K562 (cell line): ENCODE measurements at regions not wholly inside any gene's neighbourhood (a gene's known extent, or its start where the extent isn't known, plus 50 kb on each side); places are given as distances from the start of the nearest gene placed in this dataset.

Experiments
- ATAC-seq: fragments of 200-7000 bp; cut with Tn5 transposase; 3 replicates; pipeline ENCODE4 v1.9.1; 2020; ENCODE audit warnings: moderate library complexity
- BruUV-seq: library from RNA; stranded (reverse); fragments of 400-500 nt; replicated peaks from 2 replicates; lab custom pipeline; 2021; lab: Mats Ljungman, UMichigan
- CTCF ChIA-PET: fragments of 300-600 bp; formaldehyde crosslinking; extraction: SDS; loops from one replicate; lab custom pipeline; 2021; ENCODE audit warnings: low intra/inter-chr PET ratio; lab: Yijun Ruan, JAX
- POLR2A ChIA-PET: fragments of 300-600, 350-650 bp; sonication (Branson Sonifier 250); formaldehyde crosslinking; extraction: SDS; loops from one replicate; lab custom pipeline; 2021; ENCODE audit warnings: antibody characterized with exemption, inconsistent platforms; lab: Yijun Ruan, JAX
- DNase-seq, 4 experiments: peaks; one replicate each; pipeline versions ENCODE4 v3.0.0 to v3.0.0-alpha.2; 2011 to 2018; ENCODE audit warnings: low spot score in 3 of 4, mixed read lengths in 3 of 4; ENCODE audit errors: extremely low read depth in 1 of 4
- FAIRE-seq: peaks from 2 replicates; lab custom pipeline; 2011; peaks lifted over from hg19 to GRCh38; lab: Jason Lieb, UNC
- H2AFZ ChIP-seq: 2 replicates; pipeline ENCODE4 v1.6.0; 2011; ENCODE audit warnings: low read depth, low read length, control low read depth, inconsistent platforms
- H3K27ac ChIP-seq: fragments of 200-600 bp; 3 replicates; pipeline ENCODE4 v1.8.0; 2011; ENCODE audit warnings: low read depth, mild to moderate bottlenecking, control low read depth, inconsistent platforms, low read length, moderate library complexity, mixed read lengths; ENCODE audit errors: extremely low read depth
- H3K27me3 ChIP-seq, 2 experiments: fragments of 300-600 bp in 1 of 2; 2 replicates in 1 of 2; 3 replicates in 1 of 2; pipeline versions ENCODE4 v1.6.0 to v1.8.0; 2011; ENCODE audit warnings: inconsistent platforms in 2 of 2, low read length in 2 of 2, mild to moderate bottlenecking in 1 of 2, mixed read lengths in 1 of 2, moderate library complexity in 1 of 2; ENCODE audit not compliant: control insufficient read depth in 2 of 2, insufficient read depth in 2 of 2
- H3K36me3 ChIP-seq: fragments of 300-600 bp; 3 replicates; pipeline ENCODE4 v1.8.0; 2011; ENCODE audit warnings: mild to moderate bottlenecking, low read length, inconsistent platforms; ENCODE audit not compliant: control insufficient read depth, insufficient read depth
- H3K4me1 ChIP-seq, 2 experiments: fragments of 200-600 bp in 1 of 2; replicated peaks in 1 of 2; 2 replicates in 1 of 2; 3 replicates in 1 of 2; pipeline versions ENCODE4 v1.5.1 to v1.8.0; 2011; ENCODE audit warnings: inconsistent platforms in 2 of 2, low read length in 2 of 2, mild to moderate bottlenecking in 1 of 2, mixed read lengths in 1 of 2, moderate library complexity in 1 of 2; ENCODE audit not compliant: control insufficient read depth in 2 of 2, insufficient read depth in 2 of 2
- H3K4me2 ChIP-seq: 2 replicates; pipeline ENCODE4 v1.6.1; 2011; ENCODE audit warnings: low read length, control low read depth, inconsistent platforms, mixed read lengths; ENCODE audit not compliant: insufficient read depth
- H3K4me3 ChIP-seq: fragments of 200-600 bp; sonication (generic), shearing (Covaris generic); 2 replicates; pipeline ENCODE4 v1.5.1; 2016; ENCODE audit warnings: control low read depth, inconsistent platforms
- H3K79me2 ChIP-seq: fragments of 200-600 bp; 3 replicates; pipeline ENCODE4 v1.8.0; 2011; ENCODE audit warnings: low read length, inconsistent platforms; ENCODE audit not compliant: control insufficient read depth, insufficient read depth
- H3K9ac ChIP-seq, 2 experiments: 2 replicates each; pipeline versions ENCODE4 v1.6.0 to v1.6.1; 2011; ENCODE audit warnings: low read depth in 2 of 2, low read length in 2 of 2, control low read depth in 1 of 2, inconsistent platforms in 1 of 2, mild to moderate bottlenecking in 1 of 2, mixed read lengths in 1 of 2; ENCODE audit not compliant: insufficient read depth in 1 of 2
- H3K9me1 ChIP-seq: one replicate; pipeline ENCODE4 v1.6.0; 2011; ENCODE audit warnings: inconsistent platforms, mild to moderate bottlenecking, low read length, moderate library complexity; ENCODE audit not compliant: control insufficient read depth, insufficient read depth
- H3K9me3 ChIP-seq: replicated peaks from 2 replicates; pipeline ENCODE4 v1.5.1; 2011; ENCODE audit warnings: low read depth, low read length, inconsistent platforms; ENCODE audit not compliant: control insufficient read depth, insufficient read depth
- H4K20me1 ChIP-seq: replicated peaks from 2 replicates; pipeline ENCODE4 v1.6.1; 2011; ENCODE audit warnings: low read length, inconsistent platforms, mixed read lengths; ENCODE audit not compliant: control insufficient read depth, insufficient read depth
- BRF2 ChIP-seq: IDR thresholded peaks from 3 replicates; pipeline ENCODE4 v1.6.1; 2011; ENCODE audit warnings: borderline replicate concordance, mild to moderate bottlenecking; ENCODE audit not compliant: insufficient read length, insufficient read depth
- CTCF ChIP-seq, 3 experiments: IDR thresholded peaks in 2 of 3; conservative IDR thresholded peaks in 1 of 3; 2 replicates each; pipeline ENCODE4 v1.5.1; 2011 to 2012; ENCODE audit warnings: low read length in 3 of 3, mild to moderate bottlenecking in 3 of 3, control low read depth in 2 of 3, improper control_type of control experiment in 1 of 3, inconsistent platforms in 1 of 3, low read depth in 1 of 3, mixed read lengths in 1 of 3, moderate library complexity in 1 of 3; ENCODE audit not compliant: insufficient read depth in 2 of 3
- E2F3 ChIP-seq: fragments of 250-450 bp; sonication (Bioruptor Pico); IDR thresholded peaks from 2 replicates; pipeline ENCODE4 v1.4.0; 2020; ENCODE audit warnings: mild to moderate bottlenecking
- HDAC2 ChIP-seq: fragments of 450-650 bp; IDR thresholded peaks from 2 replicates; pipeline ENCODE4 v1.6.1; 2016; ENCODE audit warnings: mild to moderate bottlenecking
- HDAC3 ChIP-seq: fragments of 450-650 bp; IDR thresholded peaks from 2 replicates; pipeline ENCODE4 v1.6.1; 2018; ENCODE audit warnings: borderline replicate concordance, mild to moderate bottlenecking, moderate library complexity; ENCODE audit not compliant: partially characterized antibody
- RBFOX2 ChIP-seq: fragments of 200-400 bp; formaldehyde crosslinking; IDR thresholded peaks from 2 replicates; pipeline ENCODE4 v1.6.1; 2017; ENCODE audit warnings: low read depth, mild to moderate bottlenecking, low read length, moderate library complexity
- RBM14 ChIP-seq: fragments of 200-400 bp; formaldehyde crosslinking; IDR thresholded peaks from 2 replicates; pipeline ENCODE4 v1.6.1; 2018; ENCODE audit warnings: low read depth, mild to moderate bottlenecking, low read length, moderate library complexity, borderline replicate concordance; ENCODE audit not compliant: insufficient read depth
- RBM15 ChIP-seq: fragments of 200-400 bp; formaldehyde crosslinking; IDR thresholded peaks from 2 replicates; pipeline ENCODE4 v1.6.1; 2018; ENCODE audit warnings: mild to moderate bottlenecking, low read length, moderate library complexity; ENCODE audit not compliant: insufficient read depth
- TAF1 ChIP-seq: IDR thresholded peaks from 2 replicates; pipeline ENCODE4 v1.6.1; 2011; ENCODE audit warnings: mild to moderate bottlenecking, low read length, moderate library complexity; ENCODE audit not compliant: insufficient read depth, control insufficient read depth, severe bottlenecking; ENCODE audit errors: extremely low read depth
- TEAD4 ChIP-seq, 2 experiments: sonication (generic) in 1 of 2; formaldehyde crosslinking in 1 of 2; IDR thresholded peaks; 2 replicates each; pipeline versions ENCODE4 v1.6.1 to v1.8.0; 2012 to 2022; ENCODE audit warnings: borderline replicate concordance in 1 of 2, inconsistent platforms in 1 of 2, low read length in 1 of 2, mild to moderate bottlenecking in 1 of 2, missing genetic modification reagents in 1 of 2
- WGBS: fragments of 100-300 bp; shearing (Covaris generic); methylation state at CpG from one replicate; pipeline ENCODE4 v1.1.6; 2016; ENCODE audit warnings: low coverage, mixed read lengths; ENCODE audit not compliant: insufficient coverage; ENCODE audit errors: missing lambda C conversion rate; 5-methylcytosine and 5-hydroxymethylcytosine counted together
- in situ Hi-C: fragments of 300-500 bp; cut with MboI; formaldehyde crosslinking; loops from 4 replicates; pipeline ENCODE4 v1.15.0; 2018; ENCODE audit warnings: inconsistent platforms, mixed read lengths
- intact Hi-C: fragments of 100-400 bp; cut with micrococcal nuclease; formaldehyde crosslinking; loops from 2 replicates; pipeline ENCODE4 v1.14.2; 2022
- TF ChIP-seq, protein P1 (sequence below): fragments of 450-650 bp; IDR thresholded peaks from 2 replicates; pipeline ENCODE4 v1.6.1; 2016; ENCODE audit warnings: low read depth, mild to moderate bottlenecking, moderate library complexity
- TF ChIP-seq, protein P2 (sequence below): sonication (generic); formaldehyde crosslinking; IDR thresholded peaks from 2 replicates; pipeline ENCODE4 v1.8.0; 2022; ENCODE audit warnings: mild to moderate bottlenecking, missing genetic modification reagents

DNA sequence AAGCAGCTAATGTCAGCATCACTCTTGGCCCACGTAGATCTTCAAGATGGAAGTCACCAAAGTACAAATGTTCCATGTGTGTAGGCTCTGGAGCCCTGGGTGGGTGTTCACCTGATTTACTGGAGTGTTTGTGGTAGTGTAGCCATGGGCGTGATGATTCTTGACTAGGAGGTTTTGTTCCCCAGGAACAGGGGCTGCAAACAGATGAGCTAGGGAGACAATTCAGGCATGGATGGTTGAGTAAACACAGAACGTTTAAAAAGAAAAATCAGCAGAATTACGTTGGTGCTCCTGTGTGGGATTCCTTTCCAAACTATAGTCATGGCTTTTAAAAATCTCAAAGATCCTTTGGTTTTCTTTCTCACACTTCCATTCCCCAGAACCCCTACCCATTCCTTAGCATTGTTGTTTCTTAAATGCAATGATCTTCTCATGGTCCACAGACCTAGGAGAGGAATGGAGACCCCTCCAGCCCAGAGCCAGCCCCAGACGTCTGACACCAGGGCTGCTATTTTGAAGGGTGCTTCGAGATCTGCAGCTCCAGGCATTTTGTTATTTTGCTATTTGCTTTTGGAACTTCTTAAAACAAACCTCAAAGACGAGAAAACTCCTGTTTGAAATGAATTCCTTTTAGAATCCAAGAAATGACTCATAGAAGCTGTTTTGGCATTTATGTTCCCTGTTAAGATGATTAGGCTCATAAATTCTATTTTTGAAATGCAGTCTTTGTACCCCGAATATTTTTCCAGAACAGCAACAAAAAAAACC lies 115.1 kb downstream of the ETS2 start:
- CTCF ChIA-PET = no interaction called here
- no peak overlapping the region for H2AFZ ChIP-seq
- no peak overlapping the region for H3K9ac ChIP-seq
- no peaks in the 10 kb centered on the region for H3K9me3 ChIP-seq
- H3K4me3 ChIP-seq = no peak overlapping the region
- no peaks in the 10 kb centered on the region for H3K79me2 ChIP-seq
- POLR2A ChIA-PET = no interaction called here
- H3K27ac ChIP-seq = no peak overlapping the region
- no peaks in the 10 kb centered on the region for H3K9me1 ChIP-seq
- H4K20me1 ChIP-seq = no peaks in the 10 kb centered on the region
- DNase-seq = no peak
- H3K4me2 ChIP-seq = no peak overlapping the region
- intact Hi-C loops (loop anchor here (10.0 kb wide), 1 partner anchor 204 kb away; no protein-coding TSS in a partner anchor), in situ Hi-C loops (no loop called here)
- WGBS = 1% methylated on average over 8 of the region's 8 CpGs
- H3K36me3 ChIP-seq = no peaks in the 10 kb centered on the region
- BruUV-seq = no TSS peak
- no peak for FAIRE-seq
- no peaks in the 10 kb centered on the region for H3K4me1 ChIP-seq
- ATAC-seq = no peak
- peaks cover 18 to 25% of the 10 kb centered on the region in 2 experiments for H3K27me3 ChIP-seq
- TF ChIP-seq RBM15 = no peak
- no peak for TF ChIP-seq RBFOX2
- TF ChIP-seq, protein P1, sequence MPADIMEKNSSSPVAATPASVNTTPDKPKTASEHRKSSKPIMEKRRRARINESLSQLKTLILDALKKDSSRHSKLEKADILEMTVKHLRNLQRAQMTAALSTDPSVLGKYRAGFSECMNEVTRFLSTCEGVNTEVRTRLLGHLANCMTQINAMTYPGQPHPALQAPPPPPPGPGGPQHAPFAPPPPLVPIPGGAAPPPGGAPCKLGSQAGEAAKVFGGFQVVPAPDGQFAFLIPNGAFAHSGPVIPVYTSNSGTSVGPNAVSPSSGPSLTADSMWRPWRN = no peak
- no peak for TF ChIP-seq TAF1
- TF ChIP-seq, protein P2, sequence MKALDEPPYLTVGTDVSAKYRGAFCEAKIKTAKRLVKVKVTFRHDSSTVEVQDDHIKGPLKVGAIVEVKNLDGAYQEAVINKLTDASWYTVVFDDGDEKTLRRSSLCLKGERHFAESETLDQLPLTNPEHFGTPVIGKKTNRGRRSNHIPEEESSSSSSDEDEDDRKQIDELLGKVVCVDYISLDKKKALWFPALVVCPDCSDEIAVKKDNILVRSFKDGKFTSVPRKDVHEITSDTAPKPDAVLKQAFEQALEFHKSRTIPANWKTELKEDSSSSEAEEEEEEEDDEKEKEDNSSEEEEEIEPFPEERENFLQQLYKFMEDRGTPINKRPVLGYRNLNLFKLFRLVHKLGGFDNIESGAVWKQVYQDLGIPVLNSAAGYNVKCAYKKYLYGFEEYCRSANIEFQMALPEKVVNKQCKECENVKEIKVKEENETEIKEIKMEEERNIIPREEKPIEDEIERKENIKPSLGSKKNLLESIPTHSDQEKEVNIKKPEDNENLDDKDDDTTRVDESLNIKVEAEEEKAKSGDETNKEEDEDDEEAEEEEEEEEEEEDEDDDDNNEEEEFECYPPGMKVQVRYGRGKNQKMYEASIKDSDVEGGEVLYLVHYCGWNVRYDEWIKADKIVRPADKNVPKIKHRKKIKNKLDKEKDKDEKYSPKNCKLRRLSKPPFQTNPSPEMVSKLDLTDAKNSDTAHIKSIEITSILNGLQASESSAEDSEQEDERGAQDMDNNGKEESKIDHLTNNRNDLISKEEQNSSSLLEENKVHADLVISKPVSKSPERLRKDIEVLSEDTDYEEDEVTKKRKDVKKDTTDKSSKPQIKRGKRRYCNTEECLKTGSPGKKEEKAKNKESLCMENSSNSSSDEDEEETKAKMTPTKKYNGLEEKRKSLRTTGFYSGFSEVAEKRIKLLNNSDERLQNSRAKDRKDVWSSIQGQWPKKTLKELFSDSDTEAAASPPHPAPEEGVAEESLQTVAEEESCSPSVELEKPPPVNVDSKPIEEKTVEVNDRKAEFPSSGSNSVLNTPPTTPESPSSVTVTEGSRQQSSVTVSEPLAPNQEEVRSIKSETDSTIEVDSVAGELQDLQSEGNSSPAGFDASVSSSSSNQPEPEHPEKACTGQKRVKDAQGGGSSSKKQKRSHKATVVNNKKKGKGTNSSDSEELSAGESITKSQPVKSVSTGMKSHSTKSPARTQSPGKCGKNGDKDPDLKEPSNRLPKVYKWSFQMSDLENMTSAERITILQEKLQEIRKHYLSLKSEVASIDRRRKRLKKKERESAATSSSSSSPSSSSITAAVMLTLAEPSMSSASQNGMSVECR (CRISPR knock-in tag) = no peak
- TF ChIP-seq TEAD4 (IDR thresholded peaks at IDR 0.05; ENCODE audit: low read length) = no peak
- TF ChIP-seq TEAD4 (CRISPR knock-in tag; IDR thresholded peaks at IDR 0.05; ENCODE audit: borderline replicate concordance) = no peak
- no peak for TF ChIP-seq BRF2
- TF ChIP-seq CTCF (IDR thresholded peaks at IDR 0.05 in 2 of 3, conservative IDR thresholded peaks at IDR 0.05 in 1 of 3; ENCODE audit: insufficient read depth in 2 of 3, low read depth in 1 of 3, low read length in 3 of 3) = no peak
- no peak for TF ChIP-seq RBM14
- TF ChIP-seq E2F3 (CRISPR knock-in tag) = no peak
- TF ChIP-seq HDAC2 = no peak
- TF ChIP-seq HDAC3 = no peak
